Medulla oblongata (tissue), 1 donor: ENCODE measurements at regions not wholly inside any gene's neighbourhood (a gene's known extent, or its start where the extent isn't known, plus 50 kb on each side); places are given as distances from the start of the nearest gene placed in this dataset.

Source experiments
- DNase-seq: peaks from one replicate; pipeline ENCODE4 v3.0.0-alpha.2; 2015; ENCODE audit errors: extremely low spot score

GRCh38 chr6:119547024-119547423 is 197.5 kb upstream of the MAN1A1 start:
- no peak for DNase-seq

- DNase-seq, result no peak
These were observed 195.7 kb upstream of the MAN1A1 start for GRCh38 chr6:119545245-119545644.

GRCh38 chr6:119544325-119545175 is 195.0 kb upstream of the MAN1A1 start:
- DNase-seq, result no peak

GRCh38 chr6:119543332-119543731 is 193.8 kb upstream of the MAN1A1 start:
- DNase-seq, result no peak

GRCh38 chr6:119542037-119542436 is 192.5 kb upstream of the MAN1A1 start:
- no peak for DNase-seq

GRCh38 chr6:119541132-119541905 is 191.8 kb upstream of the MAN1A1 start:
- no peak for DNase-seq

- DNase-seq, result no peak
These were observed 190.9 kb upstream of the MAN1A1 start for GRCh38 chr6:119540417-119540816.

GRCh38 chr6:119539066-119539746 is 189.6 kb upstream of the MAN1A1 start:
- DNase-seq, result no peak

GRCh38 chr6:119536666-119537065 is 187.1 kb upstream of the MAN1A1 start:
- DNase-seq, result no peak

GRCh38 chr6:119535332-119535731 is 185.8 kb upstream of the MAN1A1 start:
- DNase-seq, result no peak

- DNase-seq, result no peak
These were observed 184.2 kb upstream of the MAN1A1 start for GRCh38 chr6:119533603-119534279.

- DNase-seq, result no peak
These were observed 177.6 kb upstream of the MAN1A1 start for GRCh38 chr6:119527231-119527578.

GRCh38 chr6:119526561-119527230 is 177.1 kb upstream of the MAN1A1 start:
- DNase-seq, result no peak

- no peak for DNase-seq
These were observed 174.8 kb upstream of the MAN1A1 start for GRCh38 chr6:119524410-119524809.

- no peak for DNase-seq
These were observed 174.0 kb upstream of the MAN1A1 start for GRCh38 chr6:119523556-119523955.

- DNase-seq, result no peak
These were observed 171.7 kb upstream of the MAN1A1 start for GRCh38 chr6:119521251-119521650.

GRCh38 chr6:119517428-119517827 is 167.9 kb upstream of the MAN1A1 start:
- no peak for DNase-seq

GRCh38 chr6:119514345-119514744 is 164.8 kb upstream of the MAN1A1 start:
- DNase-seq, result no peak

- no peak for DNase-seq
These were observed 161.5 kb upstream of the MAN1A1 start for GRCh38 chr6:119511024-119511423.

GRCh38 chr6:119510246-119510645 is 160.7 kb upstream of the MAN1A1 start:
- no peak for DNase-seq

GRCh38 chr6:119506631-119507174 is 157.1 kb upstream of the MAN1A1 start:
- no peak for DNase-seq
